Adrenal gland (tissue), 9 donors: ENCODE measurements at regions not wholly inside any gene's neighbourhood (a gene's known extent, or its start where the extent isn't known, plus 50 kb on each side); places are given as distances from the start of the nearest gene placed in this dataset.

Experiments used
- DNase-seq, 7 donors: peaks; one replicate each; pipeline ENCODE4 v3.0.0-alpha.2; 2019 to 2020
- H3K27ac ChIP-seq, 5 donors: fragments of 200-600 bp; sonication (generic) in 4 of 5; 1 replicate in 3 of 5; 2 replicates in 2 of 5; pipeline versions ENCODE4 v1.5.1 to v1.8.0; 2016 to 2020; ENCODE audit warnings: mild to moderate bottlenecking in 1 of 5
- H3K27me3 ChIP-seq: fragments of 200-600 bp; 2 replicates; pipeline ENCODE4 v1.8.0; 2021
- H3K36me3 ChIP-seq, 2 donors: fragments of 200-600 bp; replicated peaks in 1 of 2; 1 replicate in 1 of 2; 2 replicates in 1 of 2; pipeline versions ENCODE4 v1.5.1 to v1.8.0; 2018 to 2022
- H3K4me1 ChIP-seq, 2 donors: fragments of 200-600 bp; replicated peaks in 1 of 2; 1 replicate in 1 of 2; 2 replicates in 1 of 2; pipeline versions ENCODE4 v1.5.1 to v1.8.0; 2018 to 2021
- H3K4me3 ChIP-seq, 4 donors: fragments of 200-600 bp; sonication (generic) in 3 of 4; one replicate each; pipeline ENCODE4 v1.5.1; 2016 to 2018
- H3K9me3 ChIP-seq, 3 donors: fragments of 200-600 bp; sonication (generic) in 1 of 3; replicated peaks in 1 of 3; 1 replicate in 2 of 3; 2 replicates in 1 of 3; pipeline versions ENCODE4 v1.5.1 to v1.8.0; 2016 to 2021
- POLR2A ChIP-seq, 2 donors: fragments of 450-650 bp; IDR thresholded peaks; one replicate each; pipeline ENCODE4 v1.6.1; 2017; ENCODE audit warnings: antibody characterized with exemption in 2 of 2, mild to moderate bottlenecking in 2 of 2, moderate library complexity in 1 of 2
- WGBS, 4 donors: extraction: QIAGEN DNeasy Blood & Tissue Kit in 2 of 4; methylation state at CpG; one replicate each; pipeline versions ENCODE4 v1.1.5 to v1.1.7; 2013 to 2017; 5-methylcytosine and 5-hydroxymethylcytosine counted together
- intact Hi-C, 2 donors: fragments of 100-400 bp; cut with DNase I; formaldehyde crosslinking; loops; one replicate each; pipeline versions ENCODE4 v1.14.1 to v1.15.0; 2022 to 2023
- TF ChIP-seq, protein P1 (sequence below), 6 experiments: fragments of 450-650 bp in 4 of 6; fragments of 200-600 bp in 2 of 6; sonication (generic) in 1 of 6; IDR thresholded peaks; 1 replicate in 5 of 6; 2 replicates in 1 of 6; pipeline versions ENCODE4 v1.5.1 to v1.8.0; 2016 to 2021; ENCODE audit warnings: antibody characterized with exemption in 6 of 6, mild to moderate bottlenecking in 2 of 6, moderate library complexity in 1 of 6
- donor health status: healthy with polysubstance abuse.
- donor health status: Bipolar disorder and iron deficiency.
- donor health status: DM: yes; HTN: yes; CAD: no.
- donor health status: DM: no; HTN: no; CAD: no.
- donor health status: DM: no; HTN: no; CAD: no.

DNA sequence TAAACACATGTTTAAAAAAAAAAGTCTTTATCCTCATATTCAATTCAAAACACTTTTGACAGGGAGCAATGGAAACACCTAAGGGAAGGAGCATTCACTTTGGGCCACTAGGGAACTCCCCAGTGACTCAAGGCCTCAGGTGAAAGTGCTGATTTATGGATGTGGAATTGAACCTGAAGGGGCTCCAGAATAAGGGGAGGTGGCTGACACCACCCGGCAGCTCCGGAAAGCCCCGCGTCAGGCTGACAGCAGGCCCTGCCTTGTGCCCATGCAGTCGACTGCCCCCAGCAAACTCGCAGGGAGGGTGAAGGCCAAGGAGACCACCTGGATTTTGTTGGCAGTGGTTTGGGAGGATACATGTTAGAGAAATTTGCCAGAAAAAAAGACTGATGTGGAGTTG, 275.3 kb upstream of the NCKAP5 start:
- intact Hi-C loops = no loop called here

DNA sequence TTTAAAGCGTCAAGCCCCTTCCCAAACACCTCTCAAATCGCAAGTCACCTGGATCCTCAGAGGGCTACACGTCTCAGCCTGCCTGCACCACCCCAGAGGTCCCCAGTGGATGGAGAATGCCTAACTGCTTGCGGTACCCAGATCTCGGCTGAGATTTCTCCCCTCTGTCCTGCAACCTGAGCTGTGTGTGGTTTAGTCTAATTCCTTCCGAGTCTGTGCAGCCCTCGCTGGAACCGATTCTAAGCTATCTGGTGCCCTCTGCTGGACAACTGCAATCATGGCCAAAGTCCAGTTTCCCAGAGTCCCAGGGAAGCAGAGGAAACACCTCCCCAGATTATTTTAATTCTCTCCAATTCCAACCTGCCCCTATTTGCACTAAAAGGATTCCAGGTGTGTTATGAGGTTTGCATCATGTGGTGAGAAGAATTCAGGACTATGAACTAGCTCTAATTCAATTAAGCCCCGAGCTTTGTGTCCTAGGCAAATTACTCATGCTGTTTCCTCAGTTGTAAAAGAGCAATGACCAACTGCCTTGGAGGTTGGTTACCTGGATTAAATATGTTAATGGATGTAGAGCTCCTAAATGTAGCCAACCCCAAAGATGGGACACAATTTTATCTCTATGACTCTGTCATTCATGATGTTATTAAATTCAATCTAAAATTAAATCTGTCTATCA, 276.1 kb upstream of the NCKAP5 start:
- intact Hi-C loops = no loop called here
- Histone ChIP-seq H3K4me3 (no peak overlapping the region), H3K9me3 (no peaks in the 10 kb centered on the region), H3K27ac (no peak overlapping the region), H3K27me3 (peaks cover 5% of the 10 kb centered on the region), H3K36me3 (no peaks in the 10 kb centered on the region), H3K4me1 (no peaks in the 10 kb centered on the region)
- peak; percentile 59 to 84 (median 67) for DNase-seq
- WGBS, 4 donors = 28 to 34% (median 28%) methylated on average over 9 of the region's 9 CpGs
- TF ChIP-seq, protein P1, sequence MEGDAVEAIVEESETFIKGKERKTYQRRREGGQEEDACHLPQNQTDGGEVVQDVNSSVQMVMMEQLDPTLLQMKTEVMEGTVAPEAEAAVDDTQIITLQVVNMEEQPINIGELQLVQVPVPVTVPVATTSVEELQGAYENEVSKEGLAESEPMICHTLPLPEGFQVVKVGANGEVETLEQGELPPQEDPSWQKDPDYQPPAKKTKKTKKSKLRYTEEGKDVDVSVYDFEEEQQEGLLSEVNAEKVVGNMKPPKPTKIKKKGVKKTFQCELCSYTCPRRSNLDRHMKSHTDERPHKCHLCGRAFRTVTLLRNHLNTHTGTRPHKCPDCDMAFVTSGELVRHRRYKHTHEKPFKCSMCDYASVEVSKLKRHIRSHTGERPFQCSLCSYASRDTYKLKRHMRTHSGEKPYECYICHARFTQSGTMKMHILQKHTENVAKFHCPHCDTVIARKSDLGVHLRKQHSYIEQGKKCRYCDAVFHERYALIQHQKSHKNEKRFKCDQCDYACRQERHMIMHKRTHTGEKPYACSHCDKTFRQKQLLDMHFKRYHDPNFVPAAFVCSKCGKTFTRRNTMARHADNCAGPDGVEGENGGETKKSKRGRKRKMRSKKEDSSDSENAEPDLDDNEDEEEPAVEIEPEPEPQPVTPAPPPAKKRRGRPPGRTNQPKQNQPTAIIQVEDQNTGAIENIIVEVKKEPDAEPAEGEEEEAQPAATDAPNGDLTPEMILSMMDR (IDR thresholded peaks at IDR 0.05) = peak; percentile 59 to 82 (median 73)
- no peak for TF ChIP-seq POLR2A (IDR thresholded peaks at IDR 0.05)

More for the DNA sequence above, 275.3 kb upstream of the NCKAP5 start:
- H3K27me3 ChIP-seq = peaks cover 5% of the 10 kb centered on the region
- no peak overlapping the region for H3K4me3 ChIP-seq
- no peak for TF ChIP-seq POLR2A (IDR thresholded peaks at IDR 0.05)
- TF ChIP-seq, protein P1 (IDR thresholded peaks at IDR 0.05) = no peak
- no peaks in the 10 kb centered on the region for H3K4me1 ChIP-seq
- H3K36me3 ChIP-seq = no peaks in the 10 kb centered on the region
- H3K27ac ChIP-seq = no peak overlapping the region
- 64 to 80% (median 75%) methylated on average over 6 of the region's 6 CpGs for WGBS, 4 donors
- H3K9me3 ChIP-seq = no peaks in the 10 kb centered on the region
- no peak for DNase-seq

DNA sequence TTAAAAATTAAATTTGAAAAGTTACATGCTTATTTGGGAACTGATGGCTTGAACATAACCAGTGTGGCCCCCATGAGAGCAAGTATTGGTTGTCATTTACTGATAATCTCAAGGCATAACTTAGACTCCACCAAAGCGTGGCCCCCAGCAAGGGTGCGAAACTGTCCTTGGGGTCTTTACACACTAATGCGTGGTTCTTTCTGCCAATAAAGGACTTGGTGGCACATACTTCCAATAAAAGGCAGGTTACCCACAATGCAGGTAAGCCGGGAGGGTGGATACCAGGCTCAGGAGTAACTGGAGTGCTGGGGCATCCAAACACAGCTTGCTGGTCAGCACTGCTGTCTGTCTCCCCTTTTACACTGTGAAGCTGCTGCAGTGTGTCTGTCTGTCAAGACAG, 278.2 kb upstream of the NCKAP5 start:
- no peaks in the 10 kb centered on the region for H3K4me1 ChIP-seq
- no peaks in the 10 kb centered on the region for H3K9me3 ChIP-seq
- H3K27ac ChIP-seq = no peak overlapping the region
- peaks cover 5% of the 10 kb centered on the region for H3K27me3 ChIP-seq
- H3K4me3 ChIP-seq = no peak overlapping the region
- intact Hi-C loops = no loop called here
- H3K36me3 ChIP-seq = no peaks in the 10 kb centered on the region
- DNase-seq = no peak
- no peak for TF ChIP-seq POLR2A (IDR thresholded peaks at IDR 0.05)
- TF ChIP-seq, protein P1 (IDR thresholded peaks at IDR 0.05) = no peak
- 76 to 85% (median 82%) methylated on average over 4 of the region's 4 CpGs for WGBS, 4 donors

DNA sequence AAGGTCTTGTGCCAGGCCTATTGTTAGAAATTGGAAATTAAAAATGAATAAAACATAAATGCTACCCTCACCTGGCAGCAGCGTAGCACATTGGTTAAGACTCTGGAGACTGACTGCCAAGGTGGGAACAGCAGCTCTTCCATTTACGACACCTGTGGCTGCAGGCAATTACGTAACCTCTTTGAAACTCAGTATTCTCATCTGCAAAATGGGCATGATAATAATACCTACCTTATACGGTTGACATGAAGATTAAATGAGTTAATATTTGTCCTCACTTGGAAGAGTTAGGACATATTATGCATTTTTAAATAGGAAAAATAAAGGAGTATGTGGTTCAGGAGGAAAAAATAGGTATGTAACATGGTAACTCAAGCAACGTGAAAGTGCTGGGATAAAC, 279.3 kb upstream of the NCKAP5 start:
- no peak overlapping the region for H3K4me3 ChIP-seq
- H3K4me1 ChIP-seq = no peaks in the 10 kb centered on the region
- no peak for DNase-seq
- whole genome bisulfite sequencing, 4 donors = 83 to 90% (median 87%) methylated on average over 5 of the region's 5 CpGs
- no peaks in the 10 kb centered on the region for H3K9me3 ChIP-seq
- H3K36me3 ChIP-seq = no peaks in the 10 kb centered on the region
- no peak overlapping the region for H3K27ac ChIP-seq
- intact Hi-C loops = no loop called here
- peaks cover 5% of the 10 kb centered on the region for H3K27me3 ChIP-seq
- TF ChIP-seq, protein P1 (IDR thresholded peaks at IDR 0.05) = no peak
- TF ChIP-seq POLR2A (IDR thresholded peaks at IDR 0.05) = no peak
